H54 (cell line): ENCODE measurements at regions not wholly inside any gene's neighbourhood (a gene's known extent, or its start where the extent isn't known, plus 50 kb on each side); places are given as distances from the start of the nearest gene placed in this dataset.
"Not testable (repeated sequence)": the region's sequence is repeated elsewhere in the genome, so short reads cannot be mapped to it uniquely, and the experiment has no call there.

Experiments
- DNase-seq: peaks from one replicate; pipeline ENCODE4 v3.0.0; 2011; ENCODE audit warnings: low spot score, mixed read lengths; ENCODE audit not compliant: insufficient read length
- FAIRE-seq: peaks from 3 replicates; lab custom pipeline; 2011; peaks lifted over from hg19 to GRCh38; lab: Jason Lieb, UNC
- POLR2A ChIP-seq: IDR thresholded peaks from 2 replicates; pipeline ENCODE4 v1.6.1; 2011; ENCODE audit warnings: low read depth, mild to moderate bottlenecking, low read length

DNA sequence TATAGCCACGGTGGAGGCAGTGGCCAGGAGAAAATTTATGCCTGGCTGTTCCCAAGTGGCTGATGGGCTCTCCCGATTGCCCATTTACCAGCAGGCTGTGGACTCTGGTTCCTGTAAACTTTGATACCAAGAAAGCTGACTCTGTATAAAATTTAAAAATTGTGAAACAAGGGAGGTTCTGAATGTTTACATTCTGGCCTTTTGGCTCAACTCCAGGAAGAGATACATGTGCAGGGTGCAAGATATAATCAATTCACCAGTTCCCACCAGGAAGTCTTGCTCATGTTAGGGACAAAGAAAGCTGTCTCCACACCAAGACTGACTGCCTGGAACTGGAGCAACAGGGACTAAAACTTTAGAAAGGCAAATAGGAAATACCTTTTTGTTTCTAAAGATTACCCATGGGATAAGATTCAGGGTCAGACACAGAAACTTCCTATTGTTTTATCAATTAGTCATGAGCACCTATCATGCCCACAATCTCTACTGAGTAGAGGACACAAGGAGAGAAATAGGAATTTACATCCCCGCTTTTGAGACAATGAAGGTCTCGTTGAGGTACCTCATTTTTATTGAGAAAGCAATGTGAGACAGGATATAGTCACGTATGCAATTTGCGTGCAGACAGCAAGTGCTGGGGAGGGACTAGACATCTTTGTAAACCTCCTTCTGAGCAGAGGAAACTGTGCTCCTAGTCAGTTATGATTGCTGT lies 123.5 kb downstream of the LIPG start:
- FAIRE-seq: no peak
- no peak for TF ChIP-seq POLR2A
- no peak for DNase-seq

DNA sequence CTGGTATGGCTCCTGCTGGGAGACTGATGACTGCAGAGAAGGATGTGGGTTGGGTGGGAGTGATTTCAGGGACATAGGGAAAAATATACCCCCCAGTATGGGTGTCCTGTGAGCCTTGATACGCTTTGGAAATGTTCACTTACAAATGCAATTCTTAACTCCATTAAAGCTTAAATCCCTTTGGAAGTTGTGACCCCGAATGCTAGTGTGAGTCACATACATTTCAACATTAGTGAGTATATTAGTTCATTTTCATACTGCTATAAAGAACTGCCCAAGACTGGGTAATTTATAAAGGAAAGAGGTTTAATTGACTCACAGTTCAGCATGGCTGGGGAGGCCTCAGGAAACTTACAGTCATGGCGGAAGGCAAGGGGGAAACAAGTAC lies 120.9 kb downstream of the LIPG start:
- not testable (repeated sequence) for DNase-seq

GRCh38 chr18:49682173-49682802 lies 120.4 kb downstream of the LIPG start:
- TF ChIP-seq POLR2A: no peak
- FAIRE-seq (no peak), DNase-seq (no peak)

More for the DNA sequence above, 120.9 kb downstream of the LIPG start:
- not testable (repeated sequence) for FAIRE-seq

DNA sequence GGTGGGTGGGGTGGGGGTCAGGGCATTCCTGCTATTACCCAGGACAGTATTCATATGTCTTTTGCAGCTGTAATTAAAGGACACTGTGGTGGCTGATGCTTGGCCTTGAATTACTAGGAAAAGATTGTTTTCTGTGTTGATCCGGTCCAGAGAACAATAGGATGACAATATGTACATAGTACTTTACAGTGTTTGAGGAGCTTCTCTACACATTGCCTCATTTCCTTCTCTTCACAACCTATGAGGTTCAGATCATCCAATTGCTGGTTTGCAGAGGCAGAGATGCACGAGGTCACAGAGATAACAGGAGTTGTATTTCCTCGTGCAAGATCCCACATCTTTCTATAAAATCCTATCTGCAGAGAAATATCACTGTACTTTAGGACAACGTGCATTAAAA lies 119.5 kb downstream of the LIPG start:
- DNase-seq (no peak), FAIRE-seq (no peak)
- TF ChIP-seq POLR2A: no peak

DNA sequence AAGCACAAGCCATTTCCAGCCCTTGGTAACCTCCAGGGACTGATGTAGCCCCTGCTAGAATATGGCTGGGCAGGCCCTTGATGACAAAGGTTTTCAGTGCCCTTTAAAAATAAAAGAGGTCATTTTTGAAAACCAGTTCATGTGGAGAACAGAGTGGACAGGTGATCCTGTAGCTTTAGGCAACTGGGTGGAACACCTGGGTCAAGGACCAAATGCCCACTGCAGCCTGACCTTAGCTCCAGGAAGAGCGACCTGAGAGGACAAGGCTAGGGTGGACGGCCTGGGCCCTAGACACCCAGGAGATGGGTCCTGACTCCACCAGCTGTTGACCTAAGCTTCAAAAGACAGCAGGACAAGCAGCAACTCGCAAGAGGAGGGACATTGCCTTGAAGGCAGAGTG lies 116.6 kb downstream of the LIPG start:
- no peak for TF ChIP-seq POLR2A
- DNase-seq (no peak), FAIRE-seq (no peak)

GRCh38 chr18:49677762-49678413 lies 116.0 kb downstream of the LIPG start:
- TF ChIP-seq POLR2A: no peak
- no peak for DNase-seq
- FAIRE-seq: no peak

DNA sequence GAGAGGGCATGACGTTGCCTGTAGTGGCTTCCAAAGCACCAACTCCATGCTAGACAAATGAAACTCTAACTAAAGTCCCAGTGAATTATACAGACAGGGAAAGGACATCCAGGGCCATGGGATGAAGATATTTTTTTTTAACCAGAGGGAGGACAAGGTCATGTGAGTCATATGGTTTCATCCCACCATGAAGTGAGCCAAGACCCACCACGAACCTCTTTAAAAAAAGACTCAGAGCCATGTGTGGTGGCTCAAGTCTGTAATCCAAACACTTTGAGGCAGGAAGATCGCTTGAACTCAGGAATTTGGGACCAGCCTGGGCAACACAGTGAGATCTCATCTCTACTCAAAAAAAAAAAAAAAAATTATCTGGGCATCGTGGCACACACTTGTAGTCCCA lies 115.2 kb downstream of the LIPG start:
- DNase-seq (no peak), FAIRE-seq (no peak)
- TF ChIP-seq POLR2A: no peak

DNA sequence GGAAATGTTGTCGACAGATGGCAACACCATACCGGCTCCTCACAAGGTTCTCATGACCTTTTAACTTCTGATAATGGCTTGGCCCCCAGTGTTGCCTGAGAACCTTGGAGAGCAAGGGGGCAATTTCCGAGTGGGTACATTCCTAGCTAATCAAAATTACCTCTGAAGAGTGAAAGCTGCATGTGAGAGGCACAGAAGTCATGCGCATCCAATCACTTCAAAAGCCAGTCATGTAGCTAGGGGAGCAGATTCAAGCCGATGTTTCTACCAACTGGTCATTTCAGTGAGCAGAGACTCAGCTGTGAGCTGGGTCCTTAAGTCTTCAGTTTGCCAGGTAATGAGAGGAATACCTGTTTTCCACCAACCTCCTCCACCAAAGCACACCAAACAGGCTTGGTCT lies 111.4 kb downstream of the LIPG start:
- FAIRE-seq (no peak), DNase-seq (no peak)
- TF ChIP-seq POLR2A: no peak

DNA sequence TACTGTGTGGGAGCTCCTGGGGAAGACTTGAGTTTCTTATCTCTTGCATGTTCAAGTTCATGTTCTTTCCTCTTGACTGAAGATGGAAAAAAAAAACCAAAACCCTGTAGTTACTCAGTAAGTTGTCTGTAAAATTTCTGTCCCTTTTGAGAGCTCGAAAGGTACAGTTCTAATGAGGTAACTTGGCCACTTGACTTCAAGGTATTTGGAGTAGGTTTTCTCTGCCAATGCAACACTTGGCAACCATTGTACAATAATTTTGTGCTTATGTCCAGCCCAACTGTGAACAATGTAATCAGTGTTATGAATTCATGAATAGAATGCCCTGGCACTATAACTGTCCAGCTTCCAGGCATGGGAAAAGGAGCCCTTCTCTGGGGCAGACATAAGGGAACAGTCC lies 111.0 kb downstream of the LIPG start:
- FAIRE-seq: no peak
- no peak for DNase-seq
- no peak for TF ChIP-seq POLR2A

- no peak for TF ChIP-seq POLR2A
- DNase-seq: no peak
- no peak for FAIRE-seq
These were observed 107.5 kb downstream of the LIPG start for GRCh38 chr18:49669403-49669802.

GRCh38 chr18:49668574-49669275 lies 106.9 kb downstream of the LIPG start:
- DNase-seq: no peak
- FAIRE-seq: no peak
- no peak for TF ChIP-seq POLR2A

GRCh38 chr18:49667462-49667861 lies 105.6 kb downstream of the LIPG start:
- no peak for TF ChIP-seq POLR2A
- no peak for DNase-seq
- FAIRE-seq: no peak

GRCh38 chr18:49666045-49666775 lies 104.4 kb downstream of the LIPG start:
- DNase-seq (no peak), FAIRE-seq (no peak)
- no peak for TF ChIP-seq POLR2A
